C4-2B (cell line): ENCODE measurements at regions not wholly inside any gene's neighbourhood (a gene's known extent, or its start where the extent isn't known, plus 50 kb on each side); places are given as distances from the start of the nearest gene placed in this dataset.

Experiments
- CTCF ChIP-seq: fragments of 450-650 bp; conservative IDR thresholded peaks from 2 replicates; pipeline ENCODE4 v1.5.1; 2017; ENCODE audit warnings: mild to moderate bottlenecking
- ZFX ChIP-seq: fragments of 450-650 bp; IDR thresholded peaks from 2 replicates; pipeline ENCODE4 v1.6.1; 2017

DNA sequence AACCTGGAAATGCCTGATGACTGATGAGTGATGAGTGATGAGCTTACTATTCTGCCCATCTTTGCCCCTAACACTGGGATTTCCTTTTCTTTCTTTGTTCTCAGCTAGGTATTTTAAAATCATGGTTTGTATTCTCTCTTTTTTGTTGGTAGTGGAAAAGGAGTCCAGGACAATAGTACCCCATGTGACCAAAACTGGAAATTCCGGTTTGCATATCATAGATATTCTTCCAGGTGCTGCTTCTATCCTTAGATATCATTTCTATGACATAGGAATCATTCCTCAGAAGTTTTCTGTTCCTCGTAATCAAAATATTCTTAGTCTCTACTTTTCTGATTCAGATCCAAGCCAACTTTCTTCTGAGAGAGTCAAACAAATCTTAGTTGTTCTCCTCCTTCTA is 320.5 kb upstream of the TET2 start:
- TF ChIP-seq CTCF (no peak), ZFX (no peak)
